Transverse colon (tissue), 4 donors: ENCODE measurements at regions not wholly inside any gene's neighbourhood (a gene's known extent, or its start where the extent isn't known, plus 50 kb on each side); places are given as distances from the start of the nearest gene placed in this dataset.

Experiments
- DNase-seq: peaks from one replicate; pipeline ENCODE4 v3.0.0-alpha.2; 2019
- H3K27ac ChIP-seq, 4 donors: fragments of 200-600 bp; sonication (generic); 2 replicates each; pipeline ENCODE4 v1.5.1; 2016 to 2018; ENCODE audit warnings: inconsistent platforms in 4 of 4
- H3K27me3 ChIP-seq: fragments of 200-600 bp; sonication (generic); 2 replicates; pipeline ENCODE4 v1.5.1; 2017; ENCODE audit warnings: inconsistent platforms
- H3K36me3 ChIP-seq, 4 donors: fragments of 200-600 bp; sonication (generic); 2 replicates each; pipeline ENCODE4 v1.5.1; 2017 to 2019; ENCODE audit warnings: inconsistent platforms in 4 of 4
- H3K4me1 ChIP-seq, 4 donors: fragments of 200-600 bp; sonication (generic); 2 replicates each; pipeline ENCODE4 v1.5.1; 2017 to 2020; ENCODE audit warnings: inconsistent platforms in 4 of 4
- H3K4me3 ChIP-seq, 4 donors: fragments of 200-600 bp; sonication (generic); 1 replicate in 1 of 4; 2 replicates in 3 of 4; pipeline versions ENCODE4 v1.5.1 to v1.6.1; 2017 to 2019; ENCODE audit warnings: inconsistent platforms in 4 of 4
- H3K9me3 ChIP-seq, 2 donors: fragments of 200-600 bp; sonication (generic); 2 replicates each; pipeline ENCODE4 v1.5.1; 2017 to 2019; ENCODE audit warnings: inconsistent platforms in 2 of 2
- CTCF ChIP-seq, 5 experiments: fragments of 200-600 bp in 3 of 5; fragments of 450-650 bp in 2 of 5; sonication (generic) in 3 of 5; IDR thresholded peaks; 1 replicate in 2 of 5; 2 replicates in 3 of 5; pipeline ENCODE4 v1.5.1; 2016 to 2017; ENCODE audit warnings: antibody characterized with exemption in 5 of 5, inconsistent platforms in 3 of 5, mild to moderate bottlenecking in 2 of 5, moderate library complexity in 1 of 5
- EP300 ChIP-seq: sonication (generic); formaldehyde crosslinking; IDR thresholded peaks from one replicate; pipeline ENCODE4 v1.6.1; 2017; ENCODE audit warnings: antibody characterized with exemption, low read depth
- POLR2A ChIP-seq: fragments of 450-650 bp; IDR thresholded peaks from one replicate; pipeline ENCODE4 v1.6.1; 2016; ENCODE audit warnings: antibody characterized with exemption, mild to moderate bottlenecking, moderate library complexity
- POLR2AphosphoS5 ChIP-seq, 3 donors: sonication (generic); formaldehyde crosslinking; IDR thresholded peaks; one replicate each; pipeline ENCODE4 v1.6.1; 2016; ENCODE audit warnings: antibody characterized with exemption in 3 of 3
- WGBS, 2 donors: methylation state at CpG; one replicate each; pipeline ENCODE4 v1.1.5; 2018; ENCODE audit warnings: low coverage in 1 of 2; 5-methylcytosine and 5-hydroxymethylcytosine counted together
- in situ Hi-C, 4 donors: fragments of 200-750 bp; cut with MboI; loops; one replicate each; pipeline versions ENCODE4 v1.15.0 to v1.15.1; 2017; ENCODE audit warnings: low sequenced_read_pairs in 3 of 4, low pct_ligation_motif_present in 1 of 4, low pct_unique_long_range_greater_than_20kb in 1 of 4
- intact Hi-C: fragments of 100-400 bp; cut with DNase I; formaldehyde crosslinking; loops from one replicate; pipeline ENCODE4 v1.15.1; 2023; ENCODE audit warnings: low total_unique reads

- Histone ChIP-seq H3K9me3 (no peaks in the 10 kb centered on the region), H3K27me3 (no peaks in the 10 kb centered on the region), H3K36me3 (no peaks in the 10 kb centered on the region), H3K4me1 (no peaks in the 10 kb centered on the region), H3K4me3 (no peak overlapping the region), H3K27ac (no peak overlapping the region)
- TF ChIP-seq POLR2A (no peak), EP300 (no peak), POLR2AphosphoS5 (IDR thresholded peaks at IDR 0.05) (no peak), CTCF (IDR thresholded peaks at IDR 0.05) (no peak)
- WGBS, 2 donors: 67 to 70% methylated on average over 8 of the region's 8 CpGs
- no peak for DNase-seq
- intact Hi-C loops: no loop called here
- in situ Hi-C loops: no loop called here
Measured at GRCh38 chr21:21688889-21689288, 690.7 kb downstream of the NCAM2 start.

DNA sequence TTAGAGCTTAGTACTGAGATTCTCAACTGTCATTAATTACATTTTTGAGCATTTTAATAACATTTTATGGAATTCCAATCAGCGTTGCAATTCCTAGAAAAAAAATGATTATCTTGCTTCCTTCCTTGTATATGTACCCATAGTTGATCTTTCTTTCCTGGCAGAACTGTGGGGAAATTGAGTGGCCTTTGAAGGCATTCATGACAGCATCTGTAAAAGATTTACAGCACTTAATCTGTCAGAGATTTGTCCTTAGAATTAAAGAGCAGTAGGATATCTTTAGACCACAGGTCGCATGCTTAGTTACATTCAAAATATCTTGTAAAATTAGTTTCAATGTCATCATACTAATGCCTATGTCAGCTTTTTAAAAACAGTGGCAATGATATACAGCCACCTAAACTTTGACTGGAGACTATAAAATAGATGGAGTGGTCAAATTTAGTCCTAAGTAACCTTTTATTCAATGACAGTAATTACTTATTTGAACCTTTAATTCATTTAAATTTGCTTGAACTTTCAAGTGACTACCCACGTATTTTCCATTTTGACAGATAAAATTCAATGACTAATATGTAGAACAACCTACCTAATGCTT, 692.0 kb downstream of the NCAM2 start:
- Histone ChIP-seq H3K27ac (no peak overlapping the region), H3K4me1 (no peaks in the 10 kb centered on the region), H3K9me3 (no peaks in the 10 kb centered on the region), H3K36me3 (no peaks in the 10 kb centered on the region), H3K4me3 (no peak overlapping the region), H3K27me3 (no peaks in the 10 kb centered on the region)
- in situ Hi-C loops: no loop called here
- no peak for TF ChIP-seq CTCF (IDR thresholded peaks at IDR 0.05)
- TF ChIP-seq POLR2A: no peak
- no peak for TF ChIP-seq POLR2AphosphoS5 (IDR thresholded peaks at IDR 0.05)
- TF ChIP-seq EP300: no peak
- WGBS, 2 donors: 65 to 94% methylated on average over 2 to 3 of the region's 3 CpGs
- intact Hi-C loops: no loop called here
- DNase-seq: no peak

GRCh38 chr21:21712748-21713520, 714.7 kb downstream of the NCAM2 start:
- TF ChIP-seq POLR2AphosphoS5 (IDR thresholded peaks at IDR 0.05) (no peak), POLR2A (no peak), CTCF (IDR thresholded peaks at IDR 0.05) (no peak), EP300 (no peak)
- no peaks in the 10 kb centered on the region for H3K27me3 ChIP-seq
- DNase-seq: no peak
- H3K9me3 ChIP-seq: no peaks in the 10 kb centered on the region
- in situ Hi-C loops: no loop called here
- no peak overlapping the region for H3K27ac ChIP-seq
- H3K4me1 ChIP-seq: no peaks in the 10 kb centered on the region
- no peaks in the 10 kb centered on the region for H3K36me3 ChIP-seq
- no peak overlapping the region for H3K4me3 ChIP-seq
- 51 to 65% methylated on average over 4 of the region's 4 CpGs for WGBS, 2 donors
- intact Hi-C loops: no loop called here

- no peaks in the 10 kb centered on the region for H3K27me3 ChIP-seq
- intact Hi-C loops: loop anchor here (1.0 kb wide), 1 partner anchor 42 kb away; no protein-coding TSS in a partner anchor
- in situ Hi-C loops: no loop called here
Measured at GRCh38 chr21:21713651-21714180, 715.5 kb downstream of the NCAM2 start.

More at GRCh38 chr21:21713651-21714180, 715.5 kb downstream of the NCAM2 start:
- no peaks in the 10 kb centered on the region for H3K4me1 ChIP-seq
- TF ChIP-seq EP300 (no peak), POLR2A (no peak), CTCF (IDR thresholded peaks at IDR 0.05) (no peak), POLR2AphosphoS5 (IDR thresholded peaks at IDR 0.05) (no peak)
- WGBS, 2 donors: 56 to 72% methylated on average over 3 of the region's 3 CpGs
- no peaks in the 10 kb centered on the region for H3K36me3 ChIP-seq
- no peak overlapping the region for H3K27ac ChIP-seq
- no peaks in the 10 kb centered on the region for H3K9me3 ChIP-seq
- no peak for DNase-seq
- no peak overlapping the region for H3K4me3 ChIP-seq
